ENCODE measurements at regions not wholly inside any gene's neighbourhood (a gene's known extent, or its start where the extent isn't known, plus 50 kb on each side); places are given as distances from the start of the nearest gene placed in this dataset.
"Not testable (repeated sequence)": the region's sequence is repeated elsewhere in the genome, so short reads cannot be mapped to it uniquely, and the experiment has no call there.

- DNase-seq (ENCODE audit: low read depth in 2 of 2) = not testable (repeated sequence)
These were observed 306.9 kb upstream of the IL12A start for GRCh38 chr3:159681717-159682116.

DNA sequence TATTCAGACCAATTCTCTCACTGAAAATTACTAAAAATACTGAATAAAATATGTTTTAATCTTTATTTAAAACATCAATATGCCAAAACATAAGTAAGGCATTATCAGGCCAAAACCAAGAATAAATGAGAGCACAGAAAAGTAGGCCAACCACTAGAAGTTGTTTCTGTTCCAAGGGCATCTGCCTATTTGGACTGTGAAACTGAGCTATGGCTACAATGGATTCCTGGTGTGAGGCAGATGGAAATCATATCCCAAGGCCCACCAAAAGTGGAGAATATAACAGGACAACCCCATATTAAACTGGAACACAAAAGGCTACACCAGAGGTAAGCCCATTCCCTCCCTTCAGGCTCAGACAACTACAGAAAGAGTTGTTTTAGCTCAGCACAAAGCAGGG, 302.8 kb upstream of the IL12A start:
- DNase-seq (ENCODE audit: low read depth in 2 of 2) = no peak

DNA sequence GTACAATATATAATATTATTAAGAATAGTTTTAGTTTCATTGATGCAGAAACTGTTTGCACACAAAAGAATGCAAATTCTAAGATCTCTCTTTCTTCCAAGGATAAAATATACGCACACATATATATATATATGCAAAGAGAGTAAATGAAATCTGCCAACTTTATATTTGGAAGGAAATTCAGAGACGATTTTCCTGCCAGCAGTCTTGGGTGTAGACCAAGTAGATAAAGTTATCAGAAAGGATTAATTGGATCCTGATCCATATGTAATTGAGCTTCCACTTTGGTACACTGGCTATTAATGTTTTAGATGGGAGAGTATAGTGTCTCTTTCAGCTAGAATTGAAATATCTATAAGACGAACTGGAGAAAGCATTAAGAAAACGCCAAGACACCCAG, 295.4 kb upstream of the IL12A start:
- DNase-seq (ENCODE audit: low read depth in 2 of 2) = no peak

DNA sequence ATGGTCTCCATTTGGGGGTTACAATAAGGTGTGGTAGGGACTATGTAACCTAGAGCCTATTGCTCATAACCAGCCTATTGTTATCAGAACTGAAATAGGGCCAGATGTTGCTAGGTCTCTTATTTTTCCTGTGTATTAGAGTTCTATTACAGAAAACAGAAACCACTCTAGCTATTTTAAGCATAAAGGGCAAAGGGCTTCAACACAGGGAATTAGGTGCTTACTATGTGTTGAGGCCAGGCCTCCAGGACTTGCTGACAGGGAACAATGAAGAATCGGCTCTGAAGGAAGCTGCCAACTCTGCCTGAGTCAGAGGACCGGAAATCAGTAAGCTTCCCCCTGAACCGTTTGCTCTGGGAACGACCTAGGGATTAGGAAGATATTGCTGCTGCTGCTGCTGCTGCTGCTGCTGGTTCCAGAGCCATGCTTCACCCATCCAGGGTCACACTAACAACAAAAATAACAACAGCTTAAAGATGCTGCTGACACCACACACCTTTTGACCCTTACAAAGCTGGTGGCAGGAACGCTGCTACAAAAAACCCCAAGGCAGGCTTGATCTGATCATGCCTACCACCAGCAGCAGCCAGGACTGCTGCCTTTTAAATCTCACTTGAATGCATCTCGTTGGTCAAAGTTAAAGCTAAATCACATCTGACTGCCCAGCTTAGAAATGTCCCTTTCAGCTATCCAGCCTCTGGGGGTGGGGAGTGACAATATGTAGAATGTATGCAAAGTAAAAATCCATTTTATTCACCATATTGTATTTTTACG, 276.9 kb upstream of the IL12A start:
- DNase-seq (ENCODE audit: low read depth in 2 of 2) = peak; percentile 98 to 99

DNA sequence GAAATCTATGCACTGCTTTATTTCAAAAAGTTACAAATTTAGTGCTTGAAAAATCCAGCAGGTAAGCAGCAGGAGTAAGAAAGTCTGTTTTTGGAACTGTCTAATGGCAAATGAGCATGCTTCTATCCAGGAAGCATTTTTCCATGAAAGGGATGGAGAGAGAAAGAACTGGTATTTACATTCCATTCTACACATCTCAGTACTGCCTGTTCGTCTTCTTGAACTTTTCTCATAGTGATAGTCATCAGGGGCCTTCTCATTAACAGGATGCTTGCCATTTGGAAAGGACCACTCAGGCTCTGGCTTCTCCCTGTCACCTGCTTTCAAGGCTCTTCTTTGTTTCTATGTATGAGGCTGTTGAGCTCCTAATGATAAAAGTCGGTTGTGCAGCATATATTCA, 267.3 kb upstream of the IL12A start:
- no peak for DNase-seq (ENCODE audit: low read depth in 2 of 2)

- no peak for DNase-seq (ENCODE audit: low read depth in 2 of 2)
These were observed 265.3 kb upstream of the IL12A start for GRCh38 chr3:159723295-159723694.

DNA sequence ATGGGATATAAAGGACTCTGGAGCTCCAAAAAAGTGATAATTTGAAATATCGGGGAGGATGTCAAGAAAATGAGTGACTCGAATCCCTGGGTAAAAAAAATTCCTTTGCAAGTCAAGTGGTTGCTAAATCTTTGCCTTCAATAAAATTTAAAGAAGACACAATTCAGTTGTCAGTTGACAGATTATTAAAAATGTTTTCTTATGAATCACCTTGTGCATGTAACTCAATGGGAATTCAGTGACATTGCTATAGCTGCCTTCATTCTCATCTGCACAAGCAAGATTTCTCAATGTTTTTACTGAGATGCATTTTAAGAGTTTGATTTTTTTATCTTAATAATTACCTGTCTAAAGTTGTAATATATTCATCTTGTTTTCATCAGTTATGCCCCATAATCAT, 264.0 kb upstream of the IL12A start:
- DNase-seq (ENCODE audit: low read depth in 2 of 2) = no peak

GRCh38 chr3:159726231-159726964, 262.2 kb upstream of the IL12A start:
- DNase-seq (ENCODE audit: low read depth in 2 of 2) = no peak

DNA sequence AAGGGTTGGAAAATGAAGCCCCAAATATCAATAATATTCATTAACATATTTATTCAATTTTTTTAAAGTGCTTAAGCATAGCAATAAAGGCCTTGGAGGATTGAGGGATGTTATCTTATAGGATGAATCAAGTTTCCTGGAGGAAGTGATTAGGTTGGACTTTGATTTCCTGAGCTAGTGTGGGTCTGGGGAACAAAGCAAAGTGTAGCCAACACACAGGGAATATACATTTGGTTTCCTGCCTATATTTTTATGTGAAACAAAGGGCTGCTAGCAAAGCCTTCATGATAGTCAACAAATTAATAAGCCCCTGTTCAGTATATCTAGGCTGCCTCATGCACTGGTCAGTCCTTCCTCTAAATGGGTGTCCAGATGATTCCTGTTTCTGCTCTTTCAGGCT, 261.1 kb upstream of the IL12A start:
- DNase-seq (ENCODE audit: low read depth in 2 of 2) = peak in 1 of 2 donors; percentile 84

DNA sequence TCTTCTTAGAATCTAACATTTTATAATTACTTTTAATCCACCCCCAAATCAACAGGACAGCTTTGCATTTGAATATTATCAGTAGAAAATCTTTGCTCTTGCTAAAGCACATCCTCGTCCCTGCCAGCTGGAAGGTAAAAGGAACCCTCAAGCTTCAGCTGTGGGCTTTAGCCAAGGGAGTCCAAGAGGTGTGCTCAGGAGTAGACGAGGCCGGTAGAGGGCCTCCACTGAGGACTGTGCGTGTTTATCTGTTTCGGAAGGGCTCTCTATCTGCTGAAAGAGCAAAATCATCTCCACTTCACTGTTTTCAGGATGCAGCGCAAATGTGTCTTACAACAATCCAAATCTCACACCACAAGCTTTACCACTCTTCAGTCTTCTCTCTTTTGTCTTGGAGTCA, 257.4 kb upstream of the IL12A start:
- no peak for DNase-seq (ENCODE audit: low read depth in 2 of 2)

- peak in 1 of 2 donors; percentile 33 for DNase-seq (ENCODE audit: low read depth in 2 of 2)
These were observed 256.2 kb upstream of the IL12A start for GRCh38 chr3:159732172-159733111.

GRCh38 chr3:159733194-159733860, 255.3 kb upstream of the IL12A start:
- no peak for DNase-seq (ENCODE audit: low read depth in 2 of 2)

GRCh38 chr3:159734681-159735080, 254.0 kb upstream of the IL12A start:
- peak in 1 of 2 donors; percentile 12 for DNase-seq (ENCODE audit: low read depth in 2 of 2)

DNA sequence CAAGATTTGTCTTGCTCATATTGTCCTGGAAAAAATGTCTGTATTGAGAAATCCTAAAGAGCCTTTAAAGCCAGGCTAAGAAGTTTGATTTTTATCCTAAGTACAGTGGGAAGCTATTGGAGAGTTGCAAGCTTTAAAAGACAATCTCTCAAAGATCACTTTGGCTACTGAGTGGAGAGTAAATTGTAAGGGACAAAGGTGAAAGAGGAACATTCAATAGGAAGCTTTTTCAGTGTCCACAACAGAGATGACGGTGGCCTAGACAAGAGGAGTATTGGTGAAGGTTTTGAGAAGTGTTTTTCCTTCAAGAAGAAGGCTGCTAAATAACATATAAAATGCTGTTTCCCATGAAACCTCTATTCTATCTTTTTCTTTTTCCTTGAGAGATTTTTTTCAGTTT, 249.5 kb upstream of the IL12A start:
- no peak for DNase-seq (ENCODE audit: low read depth in 2 of 2)

GRCh38 chr3:159739969-159740368, 248.7 kb upstream of the IL12A start:
- DNase-seq (ENCODE audit: low read depth in 2 of 2) = no peak

GRCh38 chr3:159741281-159741680, 247.4 kb upstream of the IL12A start:
- no peak for DNase-seq (ENCODE audit: low read depth in 2 of 2)

- no peak for DNase-seq (ENCODE audit: low read depth in 2 of 2)
These were observed 240.2 kb upstream of the IL12A start for GRCh38 chr3:159748425-159748824.

- DNase-seq (ENCODE audit: low read depth in 2 of 2) = no peak
These were observed 239.2 kb upstream of the IL12A start for GRCh38 chr3:159749406-159749805.

DNA sequence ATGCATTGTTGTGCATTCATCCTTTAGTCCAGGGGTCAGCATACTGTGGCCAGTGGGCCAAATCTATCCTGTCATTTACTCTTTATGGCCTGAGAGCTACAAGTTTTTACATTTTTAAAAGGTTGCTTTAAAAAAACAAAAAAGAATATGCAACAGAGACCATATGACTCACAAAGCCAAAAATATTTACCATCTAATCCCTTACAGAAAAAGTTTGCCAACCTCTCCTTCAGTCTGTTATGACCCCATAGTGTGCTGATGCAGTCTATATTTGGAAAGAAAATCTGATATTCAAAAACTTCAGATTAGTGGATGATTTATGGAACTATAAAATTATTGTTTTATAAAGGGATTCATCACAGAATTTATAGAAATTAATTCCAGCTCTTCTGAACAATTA, 237.5 kb upstream of the IL12A start:
- DNase-seq (ENCODE audit: low read depth in 2 of 2) = no peak

GRCh38 chr3:159751752-159752151, 236.9 kb upstream of the IL12A start:
- no peak for DNase-seq (ENCODE audit: low read depth in 2 of 2)
